Esophagus mucosa (tissue), 1 donor: ENCODE measurements at regions not wholly inside any gene's neighbourhood (a gene's known extent, or its start where the extent isn't known, plus 50 kb on each side); places are given as distances from the start of the nearest gene placed in this dataset.

Experiments used
- ATAC-seq: fragments of 200-7000 bp; cut with Tn5 transposase; one replicate; pipeline ENCODE4 v1.9.1; 2020
- donor health status: DM: yes; HTN: yes; CAD: no.

DNA sequence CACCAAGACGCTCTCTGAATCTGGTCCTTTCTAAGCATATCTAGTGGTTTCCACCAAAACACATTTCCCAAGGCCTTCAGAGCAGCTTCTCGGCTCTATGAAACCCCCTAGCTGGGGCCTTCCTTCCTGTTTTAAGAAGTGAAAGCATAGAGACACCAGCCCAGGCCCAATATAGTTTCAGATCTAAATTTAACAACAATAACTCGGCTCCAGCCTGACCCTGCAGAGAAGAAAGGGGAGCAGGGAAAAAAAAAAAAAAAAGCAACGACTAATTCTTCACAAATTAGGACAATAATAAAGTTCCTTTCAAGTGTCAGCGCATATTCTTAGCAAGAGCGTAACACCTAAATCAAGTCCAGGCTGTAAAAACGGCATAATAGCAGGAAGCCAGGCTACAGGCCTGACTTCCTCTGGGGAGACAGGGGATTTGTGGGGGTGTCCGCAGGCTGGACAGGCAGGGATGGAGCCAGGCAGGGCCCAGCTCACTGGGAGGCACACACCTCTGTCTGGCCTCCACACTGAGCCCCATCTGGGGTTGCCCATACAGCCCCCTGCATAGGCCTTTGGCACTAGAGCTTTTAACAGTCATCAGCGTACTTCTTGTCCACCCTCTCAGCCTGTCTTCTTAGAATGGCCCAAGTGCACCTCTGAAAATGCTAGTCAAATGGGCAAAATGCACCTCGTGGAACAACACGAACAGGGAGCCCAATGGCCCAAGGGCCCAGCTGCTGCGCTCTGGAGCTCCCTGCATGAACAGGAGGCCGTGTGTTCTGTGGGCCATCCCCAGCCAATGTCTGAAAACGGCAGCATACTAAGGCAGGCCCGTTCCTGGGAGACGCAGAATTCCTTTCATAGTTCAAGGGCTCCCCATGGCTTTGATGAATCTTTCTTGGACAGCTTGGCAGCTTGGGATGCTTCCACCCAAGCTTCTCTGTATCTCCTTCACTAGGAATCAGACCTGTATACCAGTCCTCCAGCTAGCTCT lies 772.9 kb downstream of the MED13L start:
- ATAC-seq = peak; percentile 38

- no peak for ATAC-seq
Measured at GRCh38 chr12:115500872-115501271, 776.6 kb downstream of the MED13L start.

DNA sequence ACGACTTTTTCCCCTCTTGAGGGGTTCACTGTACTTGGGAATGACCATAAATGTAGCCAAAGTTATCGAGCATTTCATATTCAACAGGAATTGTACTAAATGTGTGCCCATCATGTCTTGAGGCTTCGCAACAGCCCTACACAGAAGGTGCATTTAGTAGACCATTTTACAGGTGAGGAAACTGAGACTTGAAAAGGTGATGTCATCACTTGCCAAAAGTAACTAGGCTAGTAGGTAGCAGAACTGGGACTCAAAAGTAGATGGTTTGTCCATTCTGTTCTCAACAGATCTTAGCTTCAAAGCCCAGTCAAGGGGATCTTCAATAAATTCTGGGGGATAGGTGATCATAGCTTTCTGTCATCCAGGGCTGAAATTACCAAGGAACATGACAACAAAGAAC lies 782.2 kb downstream of the MED13L start:
- no peak for ATAC-seq

DNA sequence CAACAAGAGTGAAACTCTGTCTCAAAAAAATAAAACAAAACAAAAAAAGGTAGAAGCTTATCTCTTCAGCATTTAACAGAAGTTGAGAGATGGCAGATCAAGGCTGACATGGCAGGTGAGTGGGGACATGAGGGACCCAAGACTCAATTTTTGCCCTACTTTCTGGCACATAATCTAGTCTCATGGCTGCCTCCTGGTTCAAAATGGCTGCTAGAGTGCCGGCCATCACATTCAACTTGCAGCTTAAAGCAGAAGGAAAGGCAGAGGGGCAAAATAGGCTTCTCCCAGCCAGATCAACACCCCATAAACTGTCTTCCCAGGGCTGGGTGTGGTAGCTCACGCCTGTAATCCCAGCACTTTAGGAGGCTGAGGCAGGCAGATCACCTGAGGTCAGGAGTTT lies 784.9 kb downstream of the MED13L start:
- no peak for ATAC-seq

GRCh38 chr12:115491511-115492250 lies 785.8 kb downstream of the MED13L start:
- no peak for ATAC-seq

DNA sequence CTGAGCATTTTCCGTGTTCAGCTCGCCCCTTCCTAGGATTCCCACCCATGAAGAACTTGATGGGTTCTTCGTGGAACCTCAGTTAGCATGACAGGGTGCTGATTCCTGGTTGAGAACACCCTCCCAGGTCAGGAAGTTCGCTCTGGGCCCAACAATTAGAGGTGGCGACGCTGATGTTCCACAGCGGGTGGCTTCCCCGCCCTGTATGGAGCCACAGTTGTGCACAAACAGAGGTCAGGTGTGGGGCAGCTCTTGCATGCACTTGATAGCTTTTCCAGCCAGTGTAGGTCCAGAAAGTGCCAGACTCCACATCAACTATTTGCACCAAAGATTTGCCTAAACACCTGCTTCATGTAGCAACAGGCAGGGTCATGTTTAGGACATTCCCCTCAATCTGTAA lies 788.2 kb downstream of the MED13L start:
- ATAC-seq = no peak

DNA sequence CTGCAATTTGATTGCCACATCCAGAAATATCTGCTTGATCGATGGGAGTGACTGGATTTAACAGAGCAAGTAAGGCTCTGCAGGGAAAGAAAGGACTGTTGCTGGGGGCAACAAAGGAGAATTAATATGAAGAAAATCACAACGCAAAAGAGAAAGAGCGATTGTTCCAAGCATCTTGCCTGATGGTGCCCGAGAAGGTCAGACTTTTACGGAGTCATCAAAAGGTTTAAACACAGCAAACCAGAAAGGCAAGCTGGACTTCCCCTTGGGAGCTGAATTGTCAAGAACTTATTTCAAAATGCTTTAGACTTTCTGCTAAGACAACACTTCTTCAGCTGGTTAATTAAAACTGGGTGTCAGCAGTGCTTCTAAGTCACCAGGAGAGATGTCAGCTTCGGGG lies 791.5 kb downstream of the MED13L start:
- no peak for ATAC-seq

DNA sequence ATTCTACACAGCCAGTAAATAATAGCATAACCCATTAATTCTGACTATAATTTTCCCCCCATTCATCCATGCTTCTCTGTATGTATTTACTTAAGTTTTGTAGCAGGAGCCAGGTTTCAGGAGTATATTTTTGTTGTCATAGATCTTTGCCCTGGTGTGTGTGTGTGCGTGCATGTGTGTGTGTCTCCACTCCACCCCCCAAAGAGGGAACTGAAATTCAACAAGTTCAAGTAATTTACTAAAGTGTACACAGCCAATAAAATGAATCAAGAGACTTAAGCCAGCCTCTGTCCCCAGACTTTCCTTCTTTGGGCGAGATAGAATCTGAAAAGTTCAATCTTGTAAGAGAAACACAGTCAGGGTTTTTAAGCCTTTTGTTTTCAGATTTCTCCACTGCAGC lies 792.0 kb downstream of the MED13L start:
- ATAC-seq = no peak

- ATAC-seq = no peak
Measured at GRCh38 chr12:115482943-115483342, 794.5 kb downstream of the MED13L start.

DNA sequence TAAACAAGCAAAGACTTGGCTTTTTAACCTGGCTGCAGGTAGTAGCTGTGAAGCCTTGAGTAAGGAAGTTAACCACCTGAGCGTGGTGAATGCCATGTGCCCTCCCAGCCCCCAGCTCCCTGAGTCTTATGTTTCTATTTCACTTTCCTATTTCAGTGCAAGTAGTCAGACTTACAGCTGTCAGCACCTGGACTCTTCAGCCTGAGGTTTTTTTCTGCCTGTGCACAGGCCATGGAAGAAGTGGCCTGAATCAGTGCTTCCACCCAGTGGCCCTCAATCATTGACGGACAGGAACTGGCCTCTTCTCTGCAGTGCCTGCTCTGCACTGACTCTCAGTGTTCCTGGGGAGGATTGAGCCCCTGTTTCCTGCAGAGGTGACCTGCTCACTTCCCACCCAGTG lies 796.4 kb downstream of the MED13L start:
- ATAC-seq = no peak

GRCh38 chr12:115478505-115478904 lies 794.5 kb upstream of the TBX3 start:
- ATAC-seq = peak; percentile 46

DNA sequence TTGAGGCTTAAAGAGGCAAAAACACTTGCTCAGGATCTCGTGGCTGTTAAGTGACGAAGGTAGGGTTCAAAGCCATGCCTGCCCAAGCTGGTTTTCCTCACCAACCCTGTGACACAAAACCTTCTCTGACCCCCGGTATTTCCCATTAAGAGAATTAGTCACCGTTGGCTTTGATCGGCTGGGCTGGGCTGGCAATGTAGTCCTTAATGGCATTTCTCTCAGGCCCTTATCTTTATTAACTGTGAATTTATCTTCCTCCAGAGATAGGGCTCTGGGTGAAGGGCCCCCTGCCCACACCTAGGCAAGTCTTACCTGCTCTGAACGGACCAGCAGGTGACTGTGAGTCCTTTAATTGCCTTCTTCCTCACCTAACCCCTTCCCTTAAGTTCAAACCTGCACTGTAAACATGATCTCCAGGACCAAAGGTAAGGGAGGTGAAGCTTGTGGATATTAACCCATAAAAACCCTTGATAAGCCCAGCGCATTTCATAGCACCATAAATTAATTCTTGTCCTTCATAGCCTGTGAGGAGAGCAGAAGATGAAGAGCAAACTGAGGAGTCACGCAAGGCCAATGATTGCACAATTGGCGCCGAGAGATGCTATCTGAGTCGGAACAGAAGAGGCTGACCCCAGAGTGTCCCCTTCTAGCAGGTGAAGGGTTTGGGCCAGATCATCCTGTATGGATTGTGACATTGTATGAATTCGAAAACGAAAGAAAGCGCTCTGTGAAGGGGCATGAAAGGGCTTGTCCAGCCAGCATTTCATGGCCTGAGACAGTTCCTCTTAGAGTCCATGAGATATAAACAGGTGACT lies 790.8 kb upstream of the TBX3 start:
- peak; percentile 72 for ATAC-seq

DNA sequence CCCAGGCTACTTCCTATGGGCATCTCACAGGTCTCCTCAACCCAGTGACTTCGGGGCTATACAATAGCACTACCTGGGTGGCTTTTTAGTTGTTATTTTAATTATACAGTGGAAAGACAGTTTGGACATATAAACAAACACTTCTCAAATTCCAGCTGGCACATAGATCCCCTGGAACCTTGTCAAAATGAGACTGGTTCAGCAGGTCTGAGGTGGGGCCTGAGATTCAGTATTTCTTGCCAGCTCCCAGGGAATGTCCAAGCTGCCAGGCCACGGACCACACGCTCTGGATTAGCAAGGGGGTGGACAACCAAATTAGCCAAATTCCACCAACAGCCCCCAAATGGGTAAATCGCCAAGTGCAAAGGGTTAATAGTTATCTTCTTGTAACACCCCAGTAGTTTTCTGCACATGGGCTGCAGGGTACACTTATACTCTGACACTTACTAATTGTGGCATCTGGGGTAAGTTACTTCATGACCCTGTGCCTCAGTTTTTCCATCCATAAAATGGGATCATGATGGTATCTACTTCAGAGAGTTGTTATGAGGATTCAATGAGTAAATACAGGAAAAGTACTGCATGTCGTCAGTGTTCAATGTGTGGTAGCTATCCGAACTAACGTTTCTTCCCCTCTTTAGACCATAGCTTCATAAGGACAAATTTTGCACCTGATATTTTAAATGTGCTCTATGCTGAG lies 789.4 kb upstream of the TBX3 start:
- peak; percentile 55 for ATAC-seq

- no peak for ATAC-seq
Measured at GRCh38 chr12:115472852-115473251, 788.9 kb upstream of the TBX3 start.

DNA sequence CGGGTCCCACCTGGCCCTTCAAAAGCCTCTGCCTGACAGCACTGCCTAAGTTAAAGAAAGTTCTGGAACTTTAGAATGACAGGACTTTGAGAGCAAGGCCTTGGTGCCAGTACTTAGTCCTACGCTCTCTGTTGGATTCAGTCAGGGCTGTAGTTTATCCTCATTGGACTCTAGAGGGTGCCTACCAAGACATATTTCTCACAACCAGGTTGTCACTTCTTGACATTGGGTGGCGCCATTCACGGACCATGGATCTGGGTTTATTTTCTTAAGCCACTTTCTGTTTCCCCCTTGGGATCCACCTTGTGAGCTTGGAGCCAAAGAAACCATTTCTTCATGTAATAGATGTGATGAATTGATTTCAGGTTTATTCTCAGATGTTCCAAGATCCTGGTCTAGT lies 787.0 kb upstream of the TBX3 start:
- ATAC-seq = no peak

GRCh38 chr12:115470526-115470925 lies 786.6 kb upstream of the TBX3 start:
- no peak for ATAC-seq

- peak; percentile 48 for ATAC-seq
Measured at GRCh38 chr12:115468087-115468510, 784.1 kb upstream of the TBX3 start.

DNA sequence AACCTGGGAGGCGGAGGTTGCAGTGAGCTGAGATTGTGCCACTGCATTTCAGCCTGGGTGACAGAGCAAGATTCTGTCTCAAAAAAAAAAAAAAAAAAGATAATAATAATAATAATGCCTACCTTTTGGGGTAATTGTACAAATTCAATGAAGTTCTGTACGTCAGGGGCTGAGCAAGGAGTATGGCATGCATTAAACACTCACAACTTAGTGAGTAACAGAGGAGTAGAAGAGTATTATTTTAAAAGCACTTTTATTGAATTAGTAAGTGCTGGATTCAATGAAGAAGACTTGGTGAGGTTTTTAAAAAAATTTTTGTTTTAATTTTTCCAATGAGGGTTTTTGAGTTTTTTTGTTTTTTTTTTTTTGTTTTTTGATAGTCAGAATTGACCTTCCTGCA lies 783.6 kb upstream of the TBX3 start:
- no peak for ATAC-seq

DNA sequence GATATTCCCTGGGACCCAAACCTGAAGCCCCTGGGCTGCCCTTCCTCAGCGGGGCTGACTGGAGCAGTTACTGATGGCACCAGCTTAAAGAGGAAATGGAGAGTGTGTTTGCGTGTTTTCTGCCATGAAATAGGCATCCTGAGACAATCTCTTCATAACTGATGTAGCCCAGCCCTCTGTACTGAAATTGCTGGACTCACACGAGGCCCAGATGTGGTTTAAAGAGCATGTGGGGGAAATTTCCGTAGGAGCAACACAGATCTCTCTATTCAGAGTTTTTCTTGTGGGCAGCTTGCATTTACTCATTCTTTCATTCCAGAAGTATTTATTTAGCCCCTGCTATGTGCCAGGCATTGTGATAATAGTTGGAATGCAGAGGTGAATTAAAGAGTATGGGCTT lies 782.1 kb upstream of the TBX3 start:
- ATAC-seq = no peak

- ATAC-seq = no peak
Measured at GRCh38 chr12:115464661-115465060, 780.7 kb upstream of the TBX3 start.

GRCh38 chr12:115464111-115464581 lies 780.2 kb upstream of the TBX3 start:
- peak; percentile 57 for ATAC-seq

DNA sequence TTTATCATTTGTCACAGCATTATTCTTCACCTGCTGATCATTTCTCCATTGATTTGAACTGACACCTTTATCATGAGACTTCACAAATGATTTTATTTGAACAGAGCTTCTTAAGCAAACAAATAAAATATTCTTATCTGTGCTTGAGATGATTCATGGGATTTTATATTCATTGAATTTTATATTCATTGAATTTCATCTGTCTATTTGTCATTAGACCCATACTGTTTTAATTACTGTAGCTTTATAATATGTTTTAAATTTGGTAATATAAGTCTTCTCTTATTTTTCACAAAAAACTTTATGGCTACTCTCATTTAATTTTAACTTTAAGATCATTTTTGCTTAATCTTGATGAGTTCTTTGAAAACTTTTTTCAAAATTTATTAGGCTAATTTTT lies 777.4 kb upstream of the TBX3 start:
- ATAC-seq = no peak
